Natural killer cell (primary cell): ENCODE measurements at regions not wholly inside any gene's neighbourhood (a gene's known extent, or its start where the extent isn't known, plus 50 kb on each side); places are given as distances from the start of the nearest gene placed in this dataset.

ENCODE experiments used
- ATAC-seq, 3 donors: fragments of 150-1000 bp in 2 of 3; fragments of 200-7000 bp in 1 of 3; cut with Tn5 transposase; 1 replicate in 1 of 3; 2 replicates in 2 of 3; pipeline ENCODE4 v1.10.0; 2021; ENCODE audit warnings: mild to moderate bottlenecking in 2 of 3, moderate library complexity in 2 of 3
- DNase-seq, 2 donors: peaks; one replicate each; pipeline versions ENCODE4 v3.0.0 to v3.0.0-alpha.2; 2013 to 2021; ENCODE audit warnings: mixed read lengths in 1 of 2
- H3K27ac ChIP-seq: one replicate; pipeline ENCODE4 v1.5.1; 2013; ENCODE audit warnings: mild to moderate bottlenecking, low read length
- H3K27me3 ChIP-seq: one replicate; pipeline ENCODE4 v1.6.1; 2013; ENCODE audit warnings: low read length; ENCODE audit not compliant: control insufficient read depth, insufficient read depth
- H3K36me3 ChIP-seq: one replicate; pipeline ENCODE4 v1.6.1; 2013; ENCODE audit warnings: low read length; ENCODE audit not compliant: control insufficient read depth, insufficient read depth
- H3K4me1 ChIP-seq: one replicate; pipeline ENCODE4 v1.6.1; 2013; ENCODE audit warnings: low read length; ENCODE audit not compliant: control insufficient read depth, insufficient read depth
- H3K4me3 ChIP-seq: one replicate; pipeline ENCODE4 v1.5.1; 2013; ENCODE audit warnings: low read length
- H3K9me3 ChIP-seq: one replicate; pipeline ENCODE4 v1.6.1; 2013; ENCODE audit warnings: low read length; ENCODE audit not compliant: control insufficient read depth, insufficient read depth
- H3K27ac Mint-ChIP-seq, 2 donors: one replicate each; pipeline ENCODE4 v1.8.0; 2022; ENCODE audit warnings: mild to moderate bottlenecking in 2 of 2, mixed read lengths in 2 of 2, moderate library complexity in 1 of 2
- H3K27me3 Mint-ChIP-seq, 2 donors: one replicate each; pipeline ENCODE4 v1.8.0; 2022; ENCODE audit warnings: low read depth in 2 of 2, mixed read lengths in 2 of 2
- H3K36me3 Mint-ChIP-seq: one replicate; pipeline ENCODE4 v1.8.0; 2022; ENCODE audit warnings: mixed read lengths
- H3K4me1 Mint-ChIP-seq, 2 donors: one replicate each; pipeline ENCODE4 v1.8.0; 2022; ENCODE audit warnings: mixed read lengths in 2 of 2
- H3K4me3 Mint-ChIP-seq: one replicate; pipeline ENCODE4 v1.8.0; 2022; ENCODE audit warnings: mild to moderate bottlenecking, moderate library complexity, mixed read lengths
- H3K9me3 Mint-ChIP-seq, 2 donors: one replicate each; pipeline ENCODE4 v1.8.0; 2022; ENCODE audit warnings: mixed read lengths in 2 of 2
- WGBS: methylation state at CpG from one replicate; pipeline ENCODE4 v1.1.7; 2013; ENCODE audit warnings: missing lambda C conversion rate; ENCODE audit not compliant: insufficient coverage; 5-methylcytosine and 5-hydroxymethylcytosine counted together
- intact Hi-C: fragments of 100-400 bp; cut with micrococcal nuclease; formaldehyde crosslinking; loops from one replicate; pipeline ENCODE4 v1.14.2; 2022
- TF ChIP-seq, protein P1 (sequence below): fragments of 200-600 bp; IDR thresholded peaks from one replicate; pipeline ENCODE4 v1.8.0; 2022; ENCODE audit warnings: antibody characterized with exemption

DNA sequence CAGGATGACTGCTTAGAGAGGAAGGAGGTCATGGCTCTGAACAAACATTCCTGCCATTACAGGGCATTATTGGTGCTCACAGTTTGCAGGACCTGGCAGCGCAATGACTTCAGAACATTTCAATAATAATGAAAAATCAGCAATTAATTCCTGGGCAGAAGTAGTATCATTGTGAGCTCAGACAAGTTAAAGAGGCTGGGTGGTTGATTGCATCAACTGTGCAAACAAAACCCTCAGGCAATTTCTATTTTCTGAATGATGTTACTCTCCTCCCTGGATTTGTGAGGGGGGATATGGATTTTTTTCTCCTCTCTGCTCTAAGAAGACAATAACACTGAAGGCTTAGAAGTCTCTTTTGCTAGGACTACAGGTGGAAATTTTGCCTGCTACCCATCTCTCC, 168.1 kb upstream of the TACR1 start:
- Histone ChIP-seq H3K4me1 (no peaks in the 10 kb centered on the region), H3K9me3 (no peaks in the 10 kb centered on the region), H3K36me3 (no peaks in the 10 kb centered on the region), H3K27me3 (no peaks in the 10 kb centered on the region), H3K27ac (no peak overlapping the region), H3K4me3 (no peak overlapping the region)
- Mint-ChIP-seq H3K27me3 (no peaks in the 10 kb centered on the region), H3K9me3 (peaks cover 8% of the 10 kb centered on the region in 2 donors), H3K27ac (no peak overlapping the region), H3K4me3 (no peak overlapping the region), H3K4me1 (no peaks in the 10 kb centered on the region), H3K36me3 (no peaks in the 10 kb centered on the region)
- no peak for ATAC-seq
- 100% methylated on average over 1 of the region's 1 CpG for WGBS
- no peak for DNase-seq
- intact Hi-C loops = no loop called here
- TF ChIP-seq, protein P1, sequence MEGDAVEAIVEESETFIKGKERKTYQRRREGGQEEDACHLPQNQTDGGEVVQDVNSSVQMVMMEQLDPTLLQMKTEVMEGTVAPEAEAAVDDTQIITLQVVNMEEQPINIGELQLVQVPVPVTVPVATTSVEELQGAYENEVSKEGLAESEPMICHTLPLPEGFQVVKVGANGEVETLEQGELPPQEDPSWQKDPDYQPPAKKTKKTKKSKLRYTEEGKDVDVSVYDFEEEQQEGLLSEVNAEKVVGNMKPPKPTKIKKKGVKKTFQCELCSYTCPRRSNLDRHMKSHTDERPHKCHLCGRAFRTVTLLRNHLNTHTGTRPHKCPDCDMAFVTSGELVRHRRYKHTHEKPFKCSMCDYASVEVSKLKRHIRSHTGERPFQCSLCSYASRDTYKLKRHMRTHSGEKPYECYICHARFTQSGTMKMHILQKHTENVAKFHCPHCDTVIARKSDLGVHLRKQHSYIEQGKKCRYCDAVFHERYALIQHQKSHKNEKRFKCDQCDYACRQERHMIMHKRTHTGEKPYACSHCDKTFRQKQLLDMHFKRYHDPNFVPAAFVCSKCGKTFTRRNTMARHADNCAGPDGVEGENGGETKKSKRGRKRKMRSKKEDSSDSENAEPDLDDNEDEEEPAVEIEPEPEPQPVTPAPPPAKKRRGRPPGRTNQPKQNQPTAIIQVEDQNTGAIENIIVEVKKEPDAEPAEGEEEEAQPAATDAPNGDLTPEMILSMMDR = no peak

DNA sequence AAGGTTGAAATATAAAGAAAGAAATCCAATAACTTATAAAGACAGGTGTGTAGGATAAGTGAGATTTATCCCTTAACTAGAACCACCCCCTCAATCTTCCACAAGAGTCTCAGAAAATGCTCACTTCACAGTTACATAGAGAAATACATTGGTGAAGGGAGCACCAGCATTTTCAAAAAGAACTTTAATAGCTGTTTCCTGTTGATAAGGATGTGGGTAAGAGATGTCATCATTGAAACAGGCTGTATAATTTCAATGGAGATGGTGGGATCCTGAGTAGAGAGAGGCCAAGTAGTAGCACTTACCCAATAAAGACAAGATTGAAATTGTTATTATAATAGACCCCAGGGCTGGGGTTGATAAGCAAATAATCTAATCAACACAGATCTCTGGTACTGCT, 162.2 kb upstream of the TACR1 start:
- no peaks in the 10 kb centered on the region for H3K36me3 ChIP-seq
- Mint-ChIP-seq H3K27ac (no peak overlapping the region), H3K27me3 (no peaks in the 10 kb centered on the region), H3K4me3 (no peak overlapping the region), H3K36me3 (no peaks in the 10 kb centered on the region), H3K4me1 (no peaks in the 10 kb centered on the region), H3K9me3 (peaks cover 2 to 5% of the 10 kb centered on the region in 2 donors)
- DNase-seq (no peak), ATAC-seq (no peak)
- no peak overlapping the region for H3K4me3 ChIP-seq
- TF ChIP-seq, protein P1 = no peak
- H3K9me3 ChIP-seq = no peaks in the 10 kb centered on the region
- H3K27me3 ChIP-seq = no peaks in the 10 kb centered on the region
- intact Hi-C loops = no loop called here
- H3K27ac ChIP-seq = no peak overlapping the region
- H3K4me1 ChIP-seq = no peaks in the 10 kb centered on the region

DNA sequence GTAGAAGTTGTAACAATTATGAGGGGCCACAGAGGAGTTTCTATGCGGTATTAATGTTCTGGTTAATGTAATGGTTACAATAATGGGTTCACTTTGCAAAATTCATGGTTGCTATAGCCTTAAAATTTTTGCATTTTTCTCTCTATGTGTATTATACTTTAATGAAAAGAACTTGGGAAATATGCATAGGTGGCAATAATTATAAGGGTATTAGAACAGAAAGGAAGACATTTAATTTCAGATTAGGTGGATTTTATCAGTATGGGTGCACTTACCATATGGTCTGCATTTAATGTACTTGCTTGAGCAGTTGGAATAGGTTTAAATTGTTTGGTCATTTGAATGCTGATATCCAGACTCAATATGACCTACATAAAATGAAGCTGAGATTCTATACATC, 161.6 kb upstream of the TACR1 start:
- ATAC-seq = no peak
- Mint-ChIP-seq H3K36me3 (no peaks in the 10 kb centered on the region), H3K4me3 (no peak overlapping the region), H3K4me1 (no peaks in the 10 kb centered on the region), H3K27ac (no peak overlapping the region), H3K27me3 (no peaks in the 10 kb centered on the region), H3K9me3 (peaks cover 1 to 2% of the 10 kb centered on the region in 2 donors)
- intact Hi-C loops = no loop called here
- TF ChIP-seq, protein P1 = no peak
- Histone ChIP-seq H3K27ac (no peak overlapping the region), H3K36me3 (no peaks in the 10 kb centered on the region), H3K9me3 (no peaks in the 10 kb centered on the region), H3K4me1 (no peaks in the 10 kb centered on the region), H3K27me3 (no peaks in the 10 kb centered on the region), H3K4me3 (no peak overlapping the region)
- 55% methylated on average over 1 of the region's 1 CpG for WGBS
- no peak for DNase-seq

DNA sequence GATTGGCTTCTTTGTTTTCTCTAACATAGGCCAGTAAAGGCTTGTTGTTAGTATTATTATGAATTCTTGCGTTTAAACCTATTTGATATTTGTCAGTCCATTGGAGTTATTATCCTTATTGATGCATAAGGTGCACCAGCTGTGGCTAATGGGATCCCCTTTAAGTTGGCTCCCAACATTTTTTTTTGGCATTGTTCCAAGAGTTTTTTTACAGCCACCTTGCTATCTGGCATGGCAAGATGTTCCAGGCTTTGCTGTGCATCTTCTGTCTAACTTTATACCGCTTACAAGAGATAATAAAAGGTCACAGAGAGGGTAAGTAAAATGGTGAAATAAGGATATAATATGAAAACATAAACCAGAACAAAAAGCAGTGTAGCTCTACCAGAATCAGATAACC, 157.5 kb upstream of the TACR1 start:
- ATAC-seq (no peak), DNase-seq (no peak)
- Histone ChIP-seq H3K4me1 (no peaks in the 10 kb centered on the region), H3K4me3 (no peak overlapping the region), H3K36me3 (no peaks in the 10 kb centered on the region), H3K27me3 (no peaks in the 10 kb centered on the region), H3K9me3 (no peaks in the 10 kb centered on the region), H3K27ac (no peak overlapping the region)
- Mint-ChIP-seq H3K36me3 (no peaks in the 10 kb centered on the region), H3K4me3 (no peak overlapping the region), H3K27ac (no peak overlapping the region), H3K27me3 (no peaks in the 10 kb centered on the region), H3K4me1 (no peaks in the 10 kb centered on the region), H3K9me3 (peaks cover 0 to 4% of the 10 kb centered on the region in 2 donors)
- intact Hi-C loops = no loop called here
- TF ChIP-seq, protein P1 = no peak
- 94% methylated on average over 2 of the region's 2 CpGs for WGBS
